ENCODE measurements at regions not wholly inside any gene's neighbourhood (a gene's known extent, or its start where the extent isn't known, plus 50 kb on each side); places are given as distances from the start of the nearest gene placed in this dataset.

DNA sequence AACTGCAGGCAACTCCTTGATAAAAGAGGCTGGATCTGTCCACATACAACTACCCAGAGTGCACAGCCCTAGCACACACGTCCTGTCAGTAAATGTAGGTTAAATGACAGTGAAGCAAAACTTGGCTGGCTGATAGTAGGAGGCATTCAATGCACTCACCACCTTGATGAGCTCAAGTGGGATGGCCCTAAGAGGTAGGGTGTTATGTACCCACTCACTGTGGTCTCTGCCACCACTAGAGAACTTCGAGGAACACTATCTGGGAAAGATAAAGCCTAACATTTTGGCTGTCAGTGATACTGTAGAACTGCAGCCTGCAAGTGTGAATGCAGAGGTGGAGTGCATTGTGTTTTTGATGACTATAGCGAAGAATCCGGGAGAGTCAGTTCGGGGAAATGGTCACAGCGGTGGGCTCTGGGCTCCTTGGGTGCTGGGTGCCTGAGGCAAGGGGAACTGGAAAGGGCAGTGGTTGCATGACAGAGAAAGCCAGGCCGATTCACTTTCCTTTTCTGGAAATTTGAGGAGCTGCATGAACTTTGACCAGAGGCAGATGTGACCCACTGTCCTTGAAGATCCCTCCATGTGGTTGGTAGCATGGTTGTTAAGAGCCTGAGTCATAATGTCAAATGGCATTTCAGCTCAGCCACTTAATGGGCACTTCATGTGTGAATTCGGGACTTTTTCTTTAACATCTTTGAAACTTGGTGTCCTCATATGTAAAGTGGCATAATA lies 93.1 kb upstream of the ZPBP start:
- TF ChIP-seq, protein P1, sequence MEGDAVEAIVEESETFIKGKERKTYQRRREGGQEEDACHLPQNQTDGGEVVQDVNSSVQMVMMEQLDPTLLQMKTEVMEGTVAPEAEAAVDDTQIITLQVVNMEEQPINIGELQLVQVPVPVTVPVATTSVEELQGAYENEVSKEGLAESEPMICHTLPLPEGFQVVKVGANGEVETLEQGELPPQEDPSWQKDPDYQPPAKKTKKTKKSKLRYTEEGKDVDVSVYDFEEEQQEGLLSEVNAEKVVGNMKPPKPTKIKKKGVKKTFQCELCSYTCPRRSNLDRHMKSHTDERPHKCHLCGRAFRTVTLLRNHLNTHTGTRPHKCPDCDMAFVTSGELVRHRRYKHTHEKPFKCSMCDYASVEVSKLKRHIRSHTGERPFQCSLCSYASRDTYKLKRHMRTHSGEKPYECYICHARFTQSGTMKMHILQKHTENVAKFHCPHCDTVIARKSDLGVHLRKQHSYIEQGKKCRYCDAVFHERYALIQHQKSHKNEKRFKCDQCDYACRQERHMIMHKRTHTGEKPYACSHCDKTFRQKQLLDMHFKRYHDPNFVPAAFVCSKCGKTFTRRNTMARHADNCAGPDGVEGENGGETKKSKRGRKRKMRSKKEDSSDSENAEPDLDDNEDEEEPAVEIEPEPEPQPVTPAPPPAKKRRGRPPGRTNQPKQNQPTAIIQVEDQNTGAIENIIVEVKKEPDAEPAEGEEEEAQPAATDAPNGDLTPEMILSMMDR (IDR thresholded peaks at IDR 0.05; ENCODE audit: poor library complexity), result no peak
- no peak for TF ChIP-seq EZH2phosphoT487 (IDR thresholded peaks at IDR 0.05; ENCODE audit: low read depth, severe bottlenecking, unreplicated experiment)

All from hepatocyte (in vitro differentiated cells).